ENCODE measurements at regions not wholly inside any gene's neighbourhood (a gene's known extent, or its start where the extent isn't known, plus 50 kb on each side); places are given as distances from the start of the nearest gene placed in this dataset.
"Not testable (repeated sequence)": the region's sequence is repeated elsewhere in the genome, so short reads cannot be mapped to it uniquely, and the experiment has no call there.

- DNase-seq, result no peak
Measured at GRCh38 chr9:22855980-22856379, 409.4 kb downstream of the DMRTA1 start.

- DNase-seq, result no peak
Measured at GRCh38 chr9:22857316-22857715, 410.7 kb downstream of the DMRTA1 start.

DNA sequence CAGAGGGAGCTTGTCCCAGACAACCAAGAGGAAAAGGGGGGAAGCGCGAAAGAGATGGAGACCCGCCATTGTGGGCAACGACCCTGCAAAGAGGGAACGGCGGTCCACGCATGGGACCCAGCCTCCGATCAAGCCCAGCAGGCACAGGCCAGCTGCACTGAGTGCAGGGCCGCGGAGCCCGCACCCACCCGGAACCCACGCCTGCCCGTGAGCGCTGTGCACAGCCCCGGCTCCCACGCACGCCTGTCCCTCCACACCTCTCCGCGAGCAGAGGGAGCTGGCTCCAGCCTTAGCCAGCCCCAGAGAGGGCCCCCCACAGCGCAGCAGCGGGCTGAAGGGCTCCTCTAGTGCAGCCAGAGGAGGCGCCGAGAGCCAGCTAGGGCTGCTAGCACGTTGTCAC, 416.5 kb downstream of the DMRTA1 start:
- DNase-seq, result no peak

GRCh38 chr9:22863736-22864135, 417.1 kb downstream of the DMRTA1 start:
- DNase-seq, result no peak

GRCh38 chr9:22893196-22893843, 446.7 kb downstream of the DMRTA1 start:
- DNase-seq, result no peak

- DNase-seq, result no peak
Measured at GRCh38 chr9:22898591-22898990, 452.0 kb downstream of the DMRTA1 start.

GRCh38 chr9:22911632-22912031, 465.0 kb downstream of the DMRTA1 start:
- DNase-seq, result no peak

DNA sequence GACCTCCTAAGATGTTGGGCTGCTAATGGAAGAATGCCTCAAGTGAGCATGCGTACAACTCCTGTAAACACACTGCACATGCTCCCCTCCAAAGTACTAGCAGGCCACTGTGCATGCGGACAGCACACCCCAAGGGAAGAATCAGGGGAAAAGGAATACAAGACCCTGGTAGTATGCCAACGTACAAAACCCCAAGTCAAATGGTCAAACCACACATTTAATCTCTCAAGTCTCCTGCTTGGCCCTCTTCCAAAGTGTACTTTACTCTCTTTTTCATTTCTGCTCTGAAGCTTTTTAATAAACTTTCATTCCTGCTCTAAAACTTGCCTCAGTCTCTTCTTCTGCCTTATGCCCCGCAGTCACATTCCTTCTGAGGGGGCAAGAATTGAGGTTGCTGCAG, 466.4 kb downstream of the DMRTA1 start:
- no peak for DNase-seq

- DNase-seq, result no peak
Measured at GRCh38 chr9:22913518-22913917, 466.9 kb downstream of the DMRTA1 start.

DNA sequence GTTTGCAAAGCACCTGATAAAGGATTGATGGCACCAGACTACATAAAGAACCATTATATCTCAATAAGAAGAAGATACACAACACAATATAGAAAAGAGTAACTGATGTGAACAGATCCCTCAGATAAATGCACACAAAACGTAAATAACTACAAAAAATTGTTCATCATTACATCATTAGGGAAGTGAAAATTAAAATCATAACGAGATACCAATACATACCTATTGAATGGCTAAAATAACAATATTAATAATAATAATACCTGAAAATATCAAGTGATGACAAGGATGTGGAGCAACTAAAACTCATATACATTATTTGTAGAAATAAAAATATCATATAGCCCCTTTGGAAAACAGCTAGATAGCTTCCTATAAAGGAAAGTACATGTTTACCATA, 469.5 kb downstream of the DMRTA1 start:
- no peak for DNase-seq

DNA sequence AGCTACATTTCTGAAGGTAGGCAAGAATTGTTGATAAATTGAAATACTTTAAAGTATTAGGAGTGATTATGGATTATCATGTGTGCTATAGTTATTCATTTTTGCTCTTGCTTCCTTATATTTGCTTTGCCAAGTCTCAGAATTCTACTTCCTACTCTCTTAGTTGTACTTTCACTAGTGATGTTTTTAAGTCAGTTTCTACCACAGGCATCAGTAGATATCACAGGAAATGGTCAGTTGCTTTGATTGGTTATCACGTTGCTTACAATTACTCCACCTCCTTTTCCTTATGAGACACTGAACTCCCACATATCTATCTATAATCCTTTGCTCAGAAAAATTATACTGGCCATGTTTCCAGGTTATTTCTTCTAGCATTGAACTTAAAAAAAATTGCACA, 472.8 kb downstream of the DMRTA1 start:
- no peak for DNase-seq

DNA sequence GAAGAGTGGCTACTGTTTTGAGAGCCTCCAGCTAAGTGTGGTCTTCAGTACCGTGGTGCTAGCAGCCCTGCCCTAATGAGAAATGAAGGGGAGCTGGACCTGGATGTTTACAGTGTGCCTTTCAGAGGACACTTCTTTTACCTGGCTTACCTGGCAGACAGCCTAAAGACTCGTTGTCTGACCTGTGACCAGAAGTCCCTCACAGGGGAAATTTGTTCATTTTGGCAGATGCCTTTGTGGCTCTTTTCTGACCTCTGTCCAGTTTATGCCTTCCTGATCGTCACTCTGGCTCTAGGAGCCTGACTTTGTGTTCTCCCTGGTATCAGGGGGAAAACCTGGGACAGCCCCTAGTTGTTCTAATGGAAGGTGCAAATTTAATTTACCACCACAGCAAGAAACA, 475.1 kb downstream of the DMRTA1 start:
- DNase-seq, result no peak

DNA sequence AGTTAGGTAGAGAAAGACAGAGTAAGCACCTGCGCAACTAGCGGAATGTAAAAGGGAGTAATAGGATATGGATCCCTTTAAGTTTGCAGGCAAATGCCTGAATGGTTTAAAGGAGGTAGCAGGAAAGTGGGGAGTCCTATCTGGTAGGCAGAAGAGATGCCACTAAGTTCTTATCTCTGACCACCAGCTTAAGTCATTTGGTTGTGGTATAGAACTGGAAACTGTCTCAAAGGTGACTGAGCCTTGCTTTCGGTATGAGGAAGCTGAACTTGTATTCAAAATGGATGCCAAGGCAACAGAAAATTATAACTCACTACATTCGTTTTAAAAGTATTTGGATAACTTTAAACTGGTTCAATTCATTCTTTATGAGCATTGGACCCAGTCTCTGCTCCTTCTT, 475.6 kb downstream of the DMRTA1 start:
- no peak for DNase-seq

- no peak for DNase-seq
Measured at GRCh38 chr9:22954550-22954949, 507.9 kb downstream of the DMRTA1 start.

- no peak for DNase-seq
Measured at GRCh38 chr9:22954964-22955363, 508.3 kb downstream of the DMRTA1 start.

GRCh38 chr9:22969350-22969979, 522.8 kb downstream of the DMRTA1 start:
- DNase-seq, result no peak

DNA sequence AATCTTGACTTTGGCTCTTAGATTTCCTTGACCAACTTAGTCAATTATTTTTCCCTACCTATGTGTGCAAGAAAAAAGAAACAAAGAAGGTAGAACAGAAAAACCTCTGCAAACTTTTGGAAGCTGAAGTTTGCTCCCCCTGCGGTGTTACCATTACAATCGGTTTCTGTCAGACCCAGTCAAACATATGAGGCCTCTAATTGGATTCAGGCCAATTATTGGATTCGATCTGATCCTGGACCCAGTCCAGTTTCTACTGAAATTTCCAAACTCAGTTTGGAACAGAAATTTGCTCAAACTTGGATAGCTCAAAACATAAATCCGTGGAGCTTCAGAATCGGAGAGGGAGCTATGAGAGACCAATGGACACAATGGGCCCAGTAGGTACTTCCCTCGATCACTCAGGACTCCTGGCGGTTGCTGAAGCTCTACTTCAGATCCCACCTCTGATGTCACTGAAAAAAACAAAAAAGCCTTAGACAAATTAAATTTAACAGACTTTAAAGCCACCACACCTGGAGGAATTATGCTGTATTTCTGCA, 523.9 kb downstream of the DMRTA1 start:
- no peak for DNase-seq

- DNase-seq, result no peak
Measured at GRCh38 chr9:22975951-22976350, 529.3 kb downstream of the DMRTA1 start.

DNA sequence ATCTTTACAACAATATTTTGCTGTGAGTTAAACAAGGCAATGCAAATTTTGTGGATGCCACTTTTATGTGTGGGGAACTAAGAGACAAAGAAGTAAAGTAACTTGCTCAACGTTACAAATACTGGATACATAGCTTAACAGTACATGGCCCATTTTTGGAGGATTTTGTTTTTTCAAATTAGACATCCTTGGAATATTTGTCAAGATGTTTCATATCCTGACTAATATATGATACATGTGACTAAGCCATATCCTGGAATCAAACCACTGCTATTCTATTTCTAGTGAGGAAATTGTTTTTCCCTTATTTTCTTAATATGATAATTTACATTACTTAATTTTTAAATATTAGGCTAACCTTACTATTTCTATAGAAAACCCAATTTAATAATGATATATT, 529.8 kb downstream of the DMRTA1 start:
- no peak for DNase-seq

DNA sequence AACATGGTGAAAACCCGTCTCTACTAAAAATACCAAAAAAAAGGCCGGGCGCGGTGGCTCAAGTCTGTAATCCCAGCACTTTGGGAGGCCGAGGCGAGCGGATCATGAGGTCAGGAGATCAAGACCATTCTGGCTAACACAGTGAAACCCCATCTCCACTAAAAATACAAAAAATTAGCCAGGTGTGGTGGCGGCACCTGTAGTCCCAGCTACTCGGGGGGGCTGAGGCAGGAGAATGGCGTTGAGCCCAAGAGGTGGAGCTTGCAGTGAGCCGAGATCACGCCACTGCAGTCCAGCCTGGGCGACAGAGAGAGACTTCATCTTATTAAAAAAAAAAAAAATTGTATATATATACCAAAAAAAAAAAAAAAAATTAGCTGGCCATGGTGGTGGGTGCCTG, 533.8 kb downstream of the DMRTA1 start:
- DNase-seq, result not testable (repeated sequence)

GRCh38 chr9:22986556-22986955, 539.9 kb downstream of the DMRTA1 start:
- DNase-seq, result no peak

GRCh38 chr9:22990349-22990748, 543.7 kb downstream of the DMRTA1 start:
- no peak for DNase-seq

DNA sequence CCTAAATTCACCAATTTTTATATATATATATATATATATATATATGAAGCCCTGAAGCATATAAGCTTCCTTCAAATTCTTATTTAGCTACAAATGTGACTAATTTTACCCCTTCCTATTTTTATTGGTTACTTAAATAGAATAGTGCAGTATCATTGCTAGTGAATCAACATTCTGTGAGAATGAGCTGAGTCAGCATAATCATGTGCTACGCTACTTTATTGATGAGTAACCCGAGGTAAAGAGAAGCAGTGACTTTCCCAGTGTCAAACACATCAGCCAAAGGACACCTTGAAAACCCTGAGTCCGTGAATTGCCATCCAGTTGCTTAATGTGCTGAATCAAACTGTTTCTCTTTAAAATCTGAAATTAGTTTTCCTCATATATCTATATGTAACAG, 546.2 kb downstream of the DMRTA1 start:
- DNase-seq, result no peak

DNA sequence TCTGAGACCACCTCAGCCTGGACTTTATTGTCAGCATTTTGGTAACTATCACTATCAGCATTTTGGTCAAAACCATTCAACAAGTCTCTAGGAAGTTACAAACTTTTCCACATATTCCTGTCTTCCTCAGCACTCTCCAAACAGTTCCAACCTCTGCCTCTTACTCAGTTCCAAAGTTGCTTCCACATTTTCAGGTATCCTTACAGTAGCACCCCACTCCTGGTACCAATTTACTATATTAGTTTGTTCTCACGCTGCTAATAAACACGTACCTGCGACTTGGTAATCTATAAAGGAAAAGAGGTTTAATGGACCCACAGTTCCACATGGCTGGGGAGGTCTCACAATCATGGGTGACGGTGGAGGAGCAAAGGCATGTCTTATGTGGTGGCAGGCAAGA, 551.3 kb downstream of the DMRTA1 start:
- DNase-seq, result no peak

DNA sequence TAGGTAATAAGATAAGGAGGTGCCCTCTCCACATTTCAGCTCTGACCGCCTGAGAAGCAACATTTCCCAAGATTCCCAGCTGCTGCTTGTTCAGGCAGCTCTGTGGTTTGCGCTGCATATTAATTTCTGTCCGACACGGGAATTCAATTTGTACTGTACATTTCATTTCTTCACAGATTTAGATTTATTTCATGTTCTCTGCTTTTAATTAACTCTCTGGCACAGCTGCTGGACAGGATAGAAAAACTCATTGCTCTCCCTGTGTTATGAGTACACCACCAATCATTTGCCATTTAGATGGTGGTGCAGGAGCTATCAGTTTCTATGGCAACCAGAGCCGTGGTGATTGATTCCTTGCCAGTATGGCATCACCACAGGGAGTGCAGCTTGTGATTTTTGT, 558.5 kb downstream of the DMRTA1 start:
- no peak for DNase-seq

Measured in CD4-positive, alpha-beta T cell treated with Interleukin-17A for 1 hour (primary cell).